Endometrium (tissue), 2 donors: ENCODE measurements at regions not wholly inside any gene's neighbourhood (a gene's known extent, or its start where the extent isn't known, plus 50 kb on each side); places are given as distances from the start of the nearest gene placed in this dataset.
"Not testable (repeated sequence)": the region's sequence is repeated elsewhere in the genome, so short reads cannot be mapped to it uniquely, and the experiment has no call there.

Source experiments
- FAIRE-seq: peaks from 2 replicates; lab custom pipeline; 2012; peaks lifted over from hg19 to GRCh38; lab: Jason Lieb, UNC
- donor health status: control.
- donor health status: control.

DNA sequence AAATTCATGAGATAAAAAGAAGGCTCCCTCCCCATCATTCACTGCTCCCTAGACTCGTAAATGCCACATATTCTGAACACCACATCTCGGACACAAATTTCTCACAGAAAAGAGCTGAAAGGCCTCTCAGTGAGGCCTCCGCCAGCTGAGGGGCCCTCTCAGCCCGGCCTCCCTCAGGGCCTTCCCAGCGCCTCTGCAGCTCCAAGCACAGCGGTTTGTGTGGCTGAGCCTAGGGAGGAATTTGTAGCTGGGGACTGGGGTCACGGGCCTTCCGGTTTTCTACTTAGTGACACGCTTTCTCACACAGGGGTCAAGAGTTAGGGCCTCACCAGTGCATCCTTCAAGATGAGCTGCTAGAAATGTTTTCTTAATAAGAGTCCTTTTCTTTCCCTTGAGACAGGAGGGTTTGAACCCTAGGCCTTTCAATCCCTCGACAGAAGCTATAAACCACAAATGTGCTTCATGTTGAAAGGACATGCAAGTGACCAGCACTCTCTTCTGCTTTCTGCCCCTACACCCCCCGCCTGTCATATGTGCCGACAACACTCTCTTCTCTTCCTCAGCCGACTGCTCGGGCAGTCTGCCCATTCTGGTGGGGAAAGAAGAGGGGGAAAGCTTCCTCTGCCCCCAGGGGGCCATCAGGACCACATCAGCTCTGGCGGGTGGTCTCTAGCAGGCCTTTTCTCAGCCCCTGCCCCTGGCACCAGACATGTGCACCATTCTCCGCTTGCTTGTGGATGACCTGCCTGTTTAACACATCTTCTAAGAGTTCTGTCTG lies 104.9 kb downstream of the CHIC2 start:
- no peak for FAIRE-seq

DNA sequence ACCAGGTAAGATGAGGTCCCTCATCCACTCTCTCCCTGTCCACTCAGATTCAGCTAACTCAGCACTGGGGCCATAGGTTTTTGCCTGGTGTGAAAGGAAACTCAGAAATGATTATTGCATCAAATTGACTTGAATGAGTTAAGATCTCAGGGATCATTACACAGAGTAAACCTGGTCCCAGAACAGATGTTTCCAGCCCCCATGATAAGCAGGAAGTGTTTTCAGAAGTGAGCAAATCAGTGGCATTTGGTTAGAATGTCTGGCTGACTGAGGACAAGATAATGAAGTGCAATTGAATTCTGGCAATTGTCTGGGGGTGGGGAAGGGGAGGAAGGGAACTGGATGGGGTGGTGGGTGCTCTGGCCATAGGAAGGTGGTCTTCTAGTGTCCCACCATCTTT lies 108.0 kb downstream of the CHIC2 start:
- FAIRE-seq, result no peak

DNA sequence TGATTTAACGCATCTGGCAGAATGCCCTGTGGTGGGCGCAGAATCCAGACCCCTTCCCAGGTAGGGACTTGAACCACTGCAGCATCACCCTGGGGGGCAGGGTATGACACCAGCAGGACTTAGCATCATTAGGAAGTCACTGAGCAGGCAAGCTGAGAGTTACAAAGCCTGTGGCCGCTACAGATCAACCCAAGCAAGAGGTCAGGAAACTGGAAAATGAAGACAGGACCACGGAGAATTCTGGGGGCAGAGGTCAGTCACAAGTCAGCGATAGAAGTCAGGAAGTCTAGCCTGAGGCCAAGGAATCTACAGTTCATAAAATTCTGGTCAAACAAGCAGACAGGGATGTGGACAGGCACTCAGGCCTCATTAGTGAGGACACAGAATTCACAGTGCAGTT lies 108.4 kb downstream of the CHIC2 start:
- FAIRE-seq, result no peak

DNA sequence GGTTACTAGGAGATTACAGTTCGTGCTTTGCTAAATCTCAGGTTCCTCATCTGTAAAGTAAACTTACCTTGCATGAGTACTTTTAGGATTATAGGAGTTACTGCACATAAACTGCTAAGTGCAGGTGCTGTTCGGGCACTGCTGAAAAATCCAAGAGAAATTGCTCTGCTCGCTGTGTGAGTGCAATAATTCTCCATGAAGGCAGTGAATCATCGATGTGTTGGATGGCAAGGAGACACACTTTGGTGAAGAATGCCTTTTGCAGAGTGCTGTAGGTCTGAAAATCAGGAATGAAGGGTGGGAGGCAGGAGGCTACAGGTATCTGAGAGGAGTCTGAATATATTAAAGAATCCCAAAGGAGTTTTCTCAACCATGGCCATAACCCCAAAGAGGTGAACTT lies 113.0 kb downstream of the CHIC2 start:
- FAIRE-seq, result no peak

DNA sequence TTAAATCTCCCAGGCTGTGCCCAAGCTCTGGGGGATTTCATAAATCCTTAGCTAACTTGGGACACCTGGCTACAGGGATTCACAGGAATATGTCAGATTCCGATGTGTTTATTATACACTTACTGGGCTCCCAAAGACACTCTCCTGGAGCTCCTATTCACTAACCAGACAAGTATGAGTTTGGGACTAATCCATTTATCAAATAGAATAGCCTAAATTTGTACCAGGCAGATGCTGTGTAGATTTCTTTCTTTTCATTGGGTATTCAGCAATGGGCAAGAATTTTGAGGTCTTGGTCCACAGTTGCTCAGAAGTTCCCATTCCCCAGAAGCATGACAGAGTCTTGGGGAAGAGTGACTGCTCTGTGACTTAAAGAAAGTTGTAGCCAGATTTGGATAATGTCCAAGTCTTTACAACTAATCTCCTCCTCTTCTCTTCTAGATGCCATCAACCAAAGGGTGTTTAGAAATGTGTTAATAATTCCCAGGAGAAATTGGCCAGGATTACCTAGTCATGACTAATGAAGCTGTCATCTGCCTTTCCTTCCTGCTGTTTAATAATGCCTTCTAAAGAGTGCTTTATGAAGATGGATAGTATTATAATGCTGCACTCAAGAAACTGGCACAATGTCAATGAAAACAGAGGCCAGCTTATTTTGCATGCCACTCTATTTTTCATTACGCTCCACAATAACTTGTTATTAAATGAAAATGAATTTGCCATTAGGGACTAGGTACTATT lies 120.9 kb downstream of the CHIC2 start:
- no peak for FAIRE-seq

DNA sequence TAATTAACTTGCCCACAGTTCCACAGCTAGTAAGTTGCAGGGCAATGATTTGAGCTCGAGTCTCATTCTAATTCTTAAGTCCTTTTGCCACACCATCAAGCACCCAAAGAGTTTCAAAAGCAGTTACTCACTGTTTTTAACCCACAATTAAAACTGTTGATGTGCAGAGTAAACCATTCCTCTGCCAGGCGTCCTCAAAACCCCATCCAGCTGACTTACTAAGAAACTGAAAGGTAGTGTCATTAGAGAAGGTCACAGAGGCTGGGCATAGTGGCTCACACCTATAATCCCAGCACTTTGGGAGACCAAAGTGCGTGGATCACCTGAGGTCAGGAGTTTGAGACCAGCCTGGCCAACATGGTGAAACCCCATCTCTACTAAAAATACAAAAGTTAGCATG lies 121.7 kb downstream of the CHIC2 start:
- FAIRE-seq, result no peak

DNA sequence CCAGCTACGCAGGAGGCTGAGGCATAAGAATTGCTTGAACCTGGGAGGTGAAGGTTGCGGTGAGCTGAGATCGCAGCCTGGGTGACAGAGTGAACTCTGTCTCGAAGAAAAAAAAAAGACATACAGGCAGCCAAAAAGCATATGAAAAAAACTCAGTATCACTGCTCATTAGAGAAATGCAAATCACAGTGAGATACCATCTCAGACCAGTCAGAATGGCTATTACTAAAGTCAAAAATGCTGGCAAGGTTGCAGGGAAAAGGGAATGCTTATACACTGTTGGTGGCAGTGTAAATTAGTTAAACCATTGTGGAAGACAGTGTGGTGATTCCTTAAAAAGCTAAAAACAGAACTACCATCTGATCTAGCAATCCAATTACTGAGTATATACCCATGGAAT lies 123.1 kb downstream of the CHIC2 start:
- no peak for FAIRE-seq

DNA sequence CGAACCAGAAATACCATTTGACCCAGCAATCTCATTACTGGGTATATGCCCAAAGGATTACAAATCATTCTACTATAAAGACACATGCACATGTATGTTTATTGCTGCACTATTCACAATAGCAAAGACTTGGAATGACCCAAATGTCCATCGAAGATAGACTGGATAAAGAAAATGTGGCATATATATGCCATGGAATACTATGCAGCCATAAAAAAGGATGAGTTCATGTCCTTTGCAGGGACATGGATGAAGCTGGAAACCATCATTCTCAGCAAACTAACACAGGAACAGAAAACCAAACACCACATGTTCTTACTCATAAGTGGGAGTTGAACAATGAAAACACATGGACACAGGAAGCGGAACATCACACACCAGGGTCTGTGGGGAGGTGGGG lies 124.5 kb downstream of the CHIC2 start:
- FAIRE-seq, result not testable (repeated sequence)

DNA sequence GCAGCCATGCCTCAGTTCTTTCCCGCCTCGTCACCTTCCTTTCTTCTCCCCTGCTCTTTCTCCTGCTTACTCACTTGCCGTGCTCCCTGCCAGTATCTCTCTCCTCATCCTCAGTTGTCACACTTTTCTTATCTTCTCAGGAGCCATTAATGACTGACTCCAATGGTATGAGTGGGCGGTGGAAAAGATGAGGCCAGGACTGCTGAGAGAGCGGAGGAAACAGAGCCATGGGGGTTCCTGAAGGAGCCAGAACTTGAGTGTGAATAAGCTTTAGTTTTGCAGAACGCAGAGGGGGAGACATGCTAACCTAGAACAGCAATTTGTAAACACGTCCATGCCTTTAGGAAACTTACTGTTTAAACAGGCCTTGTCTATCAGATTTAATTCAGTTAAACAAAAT lies 126.5 kb downstream of the CHIC2 start:
- FAIRE-seq, result no peak

DNA sequence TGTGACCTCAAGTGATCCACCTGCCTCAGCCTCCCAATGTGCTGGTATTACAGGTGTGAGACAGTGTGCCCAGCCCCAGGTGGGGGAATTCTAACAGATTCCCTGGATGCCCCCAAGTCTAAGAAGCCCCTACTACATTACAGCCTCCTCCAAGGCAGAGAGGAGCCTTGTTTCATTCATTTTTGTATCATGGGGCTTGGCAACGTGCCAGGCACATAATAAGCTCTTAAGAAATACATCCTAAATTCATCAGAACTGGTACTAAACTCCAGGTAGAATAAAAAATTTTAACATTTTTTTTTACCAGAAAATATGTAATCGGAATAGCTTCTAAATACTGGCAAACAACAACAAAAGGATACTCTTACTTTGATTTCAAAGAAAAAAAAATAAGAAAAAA lies 127.1 kb downstream of the CHIC2 start:
- FAIRE-seq, result no peak

DNA sequence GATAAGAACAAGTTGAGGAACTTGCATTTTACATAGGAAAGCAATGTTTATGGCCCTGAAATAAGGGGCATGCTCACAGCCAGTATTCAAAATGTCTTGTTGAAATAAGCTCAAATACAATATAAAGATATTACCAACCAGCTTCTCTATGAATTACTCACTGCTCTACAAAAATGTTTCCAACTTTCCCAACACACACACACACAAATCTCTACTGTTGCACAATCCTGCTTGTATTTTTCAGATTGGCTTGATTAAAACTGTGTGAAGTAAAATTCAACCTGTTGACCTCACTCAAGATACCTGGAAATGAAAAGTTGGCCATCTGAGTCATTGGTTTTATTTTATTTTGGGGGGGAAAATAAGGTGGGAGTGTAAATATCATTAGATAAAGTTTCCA lies 128.6 kb downstream of the CHIC2 start:
- no peak for FAIRE-seq

DNA sequence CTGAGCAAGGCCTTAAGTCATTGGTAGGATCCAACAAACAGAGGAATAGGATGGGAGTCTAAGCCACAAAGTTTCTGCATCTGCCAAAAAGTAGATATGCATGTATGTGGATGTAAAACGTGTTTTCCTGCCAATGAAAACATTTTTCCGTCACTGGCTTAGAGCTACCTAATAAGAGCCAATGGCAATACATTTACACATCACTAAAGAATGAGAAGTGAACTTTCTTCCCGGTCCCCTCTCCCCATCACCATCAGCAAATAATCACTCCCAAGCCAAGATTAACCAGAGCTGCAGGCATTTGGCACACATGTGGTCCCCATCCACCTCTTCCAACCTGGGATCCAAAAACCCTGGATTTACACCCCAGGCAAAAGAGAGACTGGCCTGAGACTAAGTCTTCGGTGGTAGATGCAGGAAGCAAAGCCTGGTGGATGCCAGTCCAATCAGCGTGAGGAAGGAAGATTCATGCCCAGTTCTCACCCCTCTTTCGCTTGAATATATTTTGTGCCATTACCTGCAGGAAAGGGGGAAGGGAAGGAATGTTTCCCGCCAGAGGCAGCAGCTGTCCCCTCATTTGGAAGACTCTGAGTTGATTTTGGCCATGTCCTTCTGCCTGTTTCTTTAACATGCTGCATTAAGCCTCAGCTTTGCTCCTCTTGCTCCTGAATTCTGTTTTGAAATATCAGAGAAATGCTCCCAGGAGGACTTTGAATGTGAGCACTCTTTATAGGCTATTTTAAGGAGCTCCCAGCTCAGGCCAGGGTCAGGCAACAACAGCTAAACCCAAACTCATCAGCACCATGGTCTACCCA lies 131.4 kb downstream of the CHIC2 start:
- FAIRE-seq, result no peak

DNA sequence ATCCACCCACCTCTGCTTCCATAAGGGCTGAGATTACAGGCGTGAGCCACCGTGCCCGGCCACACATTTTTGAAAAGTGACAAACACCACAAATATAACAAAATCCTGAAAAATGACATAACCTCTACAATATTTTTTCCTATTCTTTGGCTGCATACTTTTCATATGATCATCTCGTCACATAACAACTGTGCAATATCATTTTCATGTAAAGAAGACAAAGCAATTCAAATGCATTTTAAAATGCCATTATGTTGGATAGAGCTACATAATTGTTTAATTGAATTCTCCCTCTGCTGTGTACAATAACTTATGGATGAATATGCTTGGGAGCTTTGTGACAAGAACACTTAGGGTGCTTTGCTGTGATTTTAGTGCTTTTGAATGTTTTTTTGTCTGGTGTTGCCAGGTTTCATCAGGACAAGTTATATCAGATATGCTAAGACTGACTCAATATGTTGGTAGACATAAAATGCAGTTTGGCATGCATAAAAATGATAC lies 132.9 kb downstream of the CHIC2 start:
- no peak for FAIRE-seq

DNA sequence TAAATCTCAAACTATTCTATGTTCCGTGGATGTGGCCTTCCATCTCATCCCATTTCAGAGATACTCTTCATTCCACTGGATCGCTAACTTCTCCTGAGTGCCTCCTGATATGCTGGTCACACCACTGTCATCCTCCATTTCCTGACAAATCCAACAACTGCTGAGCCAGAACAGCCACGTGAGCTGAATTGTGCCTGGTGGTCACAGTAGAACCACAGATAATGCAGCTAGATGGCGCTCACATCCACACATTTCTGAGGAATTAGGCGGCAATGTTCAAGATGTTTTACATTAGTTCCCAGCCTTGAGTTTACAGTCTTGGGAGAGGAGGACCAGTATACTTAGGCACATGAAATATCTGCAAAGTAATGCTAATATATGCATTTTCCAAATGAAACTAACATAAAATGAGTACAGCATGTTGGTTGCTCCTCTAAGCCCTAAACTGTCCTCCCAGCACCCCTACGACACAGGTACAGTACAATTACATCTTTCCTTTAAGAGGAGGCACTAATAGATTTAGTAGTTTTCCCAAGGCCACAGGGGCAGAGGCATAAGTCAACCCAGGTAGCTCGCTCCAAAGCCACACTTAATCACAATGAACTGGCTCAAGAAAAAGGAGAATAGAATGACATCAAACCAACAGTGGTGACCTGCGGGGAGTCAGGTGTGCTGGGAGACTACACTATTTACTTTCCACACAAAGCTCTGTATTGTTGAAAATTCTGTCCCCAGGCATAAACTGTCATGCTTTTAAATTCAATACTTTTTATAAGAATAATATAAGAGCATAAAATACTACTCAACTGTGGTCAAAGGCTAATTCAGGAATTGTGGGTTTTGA lies 134.2 kb downstream of the CHIC2 start:
- peak; percentile 91 for FAIRE-seq

DNA sequence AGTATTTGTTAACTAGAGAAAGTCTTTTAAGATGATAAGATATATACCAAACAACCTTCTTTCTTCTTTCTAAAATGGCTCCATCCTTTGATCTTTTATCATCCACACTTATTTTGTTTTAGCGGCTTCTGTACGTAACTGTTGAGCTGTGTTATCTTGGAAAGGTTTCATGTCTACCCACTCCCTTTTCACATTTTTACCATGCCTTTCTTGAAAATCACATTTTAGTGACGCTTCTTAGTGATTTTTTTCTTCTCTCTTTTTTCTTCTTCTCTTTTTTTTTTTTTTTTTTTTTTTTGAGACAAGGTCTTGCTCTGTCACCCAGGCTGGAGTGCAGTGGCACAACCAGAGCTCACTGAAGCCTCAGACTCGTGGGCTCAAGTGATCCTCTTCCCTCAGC lies 135.1 kb downstream of the CHIC2 start:
- no peak for FAIRE-seq

DNA sequence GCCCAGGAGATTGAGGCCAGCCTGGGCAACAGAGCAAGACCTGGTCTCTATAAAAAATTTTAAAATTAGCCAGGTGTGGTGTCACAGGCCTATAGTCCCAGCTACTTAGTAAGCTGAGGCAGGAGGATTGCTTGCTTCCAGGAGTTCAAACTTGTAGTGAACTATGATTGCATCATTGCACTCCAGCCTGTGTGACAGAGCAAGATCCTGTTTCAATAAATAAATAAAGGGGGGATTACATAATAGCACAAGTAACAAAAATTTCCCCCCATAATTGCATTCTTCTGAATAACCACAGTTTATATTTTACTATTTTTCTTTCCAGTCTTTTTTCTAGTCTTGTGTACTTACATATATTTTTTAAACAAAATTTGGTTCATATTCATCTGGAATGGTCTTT lies 135.6 kb downstream of the CHIC2 start:
- FAIRE-seq, result no peak

DNA sequence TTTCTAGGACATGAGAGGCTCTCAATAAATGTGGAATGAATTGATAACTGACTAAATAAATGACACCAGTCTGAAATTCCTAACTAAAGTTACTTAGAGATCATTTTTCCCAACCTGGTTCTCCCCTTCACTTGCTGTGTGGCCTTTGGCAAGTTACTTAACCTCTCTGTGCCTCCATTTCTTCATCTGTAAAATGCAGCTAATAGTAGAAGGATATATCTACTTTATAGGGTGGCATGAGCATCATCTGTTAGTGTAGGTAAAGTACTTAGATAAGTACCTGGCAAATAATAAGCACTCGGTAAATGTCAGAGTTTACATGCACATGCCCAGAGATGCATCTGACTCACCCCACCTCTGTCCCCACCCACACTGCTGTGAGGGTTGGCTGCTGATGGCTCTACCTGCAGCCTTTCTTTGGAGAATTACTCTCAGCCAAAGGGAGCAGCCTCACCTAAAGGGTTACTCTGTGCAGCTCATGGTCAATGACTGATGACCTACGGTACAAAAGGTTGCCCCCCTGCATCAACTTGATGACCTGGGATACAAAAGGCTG lies 139.3 kb downstream of the CHIC2 start:
- no peak for FAIRE-seq

DNA sequence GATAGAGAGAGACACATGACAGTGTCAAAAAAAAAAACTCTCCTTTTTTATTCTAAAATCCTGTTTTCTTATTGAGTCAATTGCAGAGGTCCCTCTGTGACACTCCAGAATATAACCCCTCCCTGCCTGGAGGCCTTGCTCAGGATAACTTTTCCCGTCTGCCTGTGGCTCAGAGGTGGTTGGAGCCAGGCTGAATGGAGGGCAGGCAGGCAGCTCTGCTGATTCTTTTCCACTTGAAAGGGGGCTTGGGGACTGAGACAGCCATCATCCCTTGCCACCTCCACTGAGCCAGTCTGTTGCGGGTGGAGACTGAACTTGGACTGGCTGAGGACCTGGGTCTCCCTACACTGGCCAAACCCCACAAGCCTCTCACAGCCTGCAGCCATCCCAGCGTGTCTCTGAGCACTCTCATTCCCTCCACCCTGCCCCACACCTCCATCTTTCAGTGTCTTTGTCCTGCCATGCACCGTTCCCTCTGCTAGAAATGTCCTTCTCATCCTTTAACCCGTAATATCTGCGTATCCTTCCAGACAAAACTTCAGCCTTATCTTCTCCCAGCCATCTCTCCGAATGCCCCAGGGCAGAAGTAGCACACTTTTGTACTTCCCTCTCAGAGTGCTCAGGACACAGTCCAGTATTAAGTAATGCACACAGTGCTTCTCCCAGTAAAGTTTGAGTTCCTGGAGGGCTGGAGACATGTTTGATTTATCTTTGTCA lies 139.9 kb downstream of the CHIC2 start:
- FAIRE-seq, result no peak

DNA sequence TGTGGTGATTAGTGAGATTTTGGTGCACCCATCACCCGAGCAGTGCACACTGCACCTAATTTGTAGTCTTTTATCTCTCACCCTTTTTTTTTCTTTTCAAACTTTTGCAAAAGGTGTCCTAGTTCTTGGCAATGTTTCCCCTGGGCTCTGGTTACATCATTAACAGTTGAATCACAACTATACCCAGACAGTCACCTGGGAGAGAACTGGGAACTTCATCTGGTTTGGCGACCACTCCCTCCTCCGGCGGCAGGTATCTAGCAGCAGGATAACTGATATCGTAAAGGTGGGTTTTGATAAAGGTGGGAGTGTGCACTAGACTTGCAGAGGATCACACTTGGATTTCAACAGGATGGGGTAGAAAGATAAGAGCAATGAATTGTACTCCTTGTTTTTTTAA lies 140.5 kb downstream of the CHIC2 start:
- FAIRE-seq, result no peak

DNA sequence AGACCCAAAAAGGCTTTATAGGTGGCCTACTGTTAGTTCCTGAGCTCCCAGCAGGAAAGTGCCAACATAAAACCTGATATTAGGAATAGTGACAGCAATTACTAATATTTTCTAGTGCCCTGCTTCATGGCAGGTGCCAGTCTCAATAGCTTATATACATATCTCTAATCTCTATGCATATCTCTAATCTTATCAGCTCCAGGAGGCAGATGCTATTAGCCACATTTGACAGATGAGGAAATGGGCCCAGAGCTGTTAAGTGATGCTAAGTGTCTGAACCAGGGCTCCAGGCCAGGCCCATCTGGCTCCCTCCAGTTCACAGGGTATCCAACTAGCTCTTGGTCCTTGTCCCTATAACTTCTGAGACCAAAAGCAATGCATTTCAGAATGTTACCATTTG lies 142.5 kb downstream of the CHIC2 start:
- FAIRE-seq, result no peak

DNA sequence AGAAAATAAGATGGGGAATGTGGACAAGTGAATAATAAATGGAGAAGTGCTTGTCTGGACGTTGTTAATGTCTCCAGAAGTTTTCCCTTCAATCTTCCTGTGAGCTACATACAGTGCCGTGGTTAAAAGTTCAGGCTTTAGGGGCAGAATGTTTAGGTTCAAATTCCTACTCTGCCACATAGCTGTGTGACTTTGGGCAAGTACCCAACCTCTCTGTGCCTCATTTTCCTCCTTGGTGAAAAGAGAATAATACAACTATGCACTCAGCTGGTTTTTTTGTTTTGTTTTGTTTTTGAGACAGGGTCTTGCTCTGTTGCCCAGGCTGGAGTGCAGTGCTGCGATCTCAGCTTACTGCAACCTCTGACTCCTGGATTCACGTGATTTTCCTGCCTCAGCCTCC lies 143.5 kb downstream of the CHIC2 start:
- no peak for FAIRE-seq
